HG03039 (cell line): ENCODE measurements at regions not wholly inside any gene's neighbourhood (a gene's known extent, or its start where the extent isn't known, plus 50 kb on each side); places are given as distances from the start of the nearest gene placed in this dataset.

Experiments used
- ATAC-seq: cut with Tn5 transposase; IDR thresholded peaks from one replicate; pipeline ENCODE4 v1.9.1; 2021; ENCODE audit warnings: mild to moderate bottlenecking, moderate library complexity; ENCODE audit not compliant: unreplicated experiment

DNA sequence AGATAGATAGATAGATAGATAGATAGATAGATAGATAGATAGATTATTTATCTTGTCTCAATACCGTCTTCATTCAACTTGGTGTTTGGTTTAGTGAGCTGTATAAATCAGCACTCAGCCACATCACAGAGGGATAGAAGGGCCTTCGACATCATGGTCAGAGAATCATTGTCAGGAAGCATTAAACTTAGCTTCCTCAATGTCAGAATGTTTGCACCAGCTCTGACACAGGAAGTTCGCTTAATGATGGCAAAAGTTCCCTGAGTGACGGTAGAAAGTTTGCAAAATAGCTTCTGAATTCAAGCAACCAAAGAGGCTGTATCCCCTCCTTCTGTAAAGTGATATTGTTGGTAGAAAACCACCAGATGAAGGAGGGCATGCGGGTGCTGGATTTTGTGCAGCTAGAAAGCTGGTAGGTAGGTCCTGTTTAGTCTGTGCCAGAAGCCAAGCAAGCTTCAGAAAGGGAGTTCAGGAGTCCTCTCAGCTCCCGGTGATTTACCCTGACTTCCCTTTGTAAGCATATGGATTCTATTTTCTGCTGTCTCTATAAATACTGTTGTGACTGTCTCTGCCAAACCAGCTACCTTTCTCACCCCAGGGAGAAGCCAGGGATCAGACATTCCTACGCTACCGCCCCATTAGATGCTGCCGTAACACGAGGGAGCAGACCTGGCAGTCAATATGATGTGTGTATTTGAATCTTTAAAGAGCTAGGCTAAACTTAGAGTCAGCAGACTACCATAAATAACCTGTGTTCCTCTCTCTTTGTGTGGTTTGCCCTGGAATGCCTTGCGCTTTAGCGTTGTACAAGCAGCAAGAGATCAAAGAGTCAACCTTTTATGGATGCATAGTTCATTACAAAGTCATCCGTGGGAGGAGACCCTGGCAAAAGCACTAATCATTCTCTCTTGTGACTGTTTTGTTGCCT, 200.5 kb upstream of the KIAA1217 start:
- no peak for ATAC-seq

DNA sequence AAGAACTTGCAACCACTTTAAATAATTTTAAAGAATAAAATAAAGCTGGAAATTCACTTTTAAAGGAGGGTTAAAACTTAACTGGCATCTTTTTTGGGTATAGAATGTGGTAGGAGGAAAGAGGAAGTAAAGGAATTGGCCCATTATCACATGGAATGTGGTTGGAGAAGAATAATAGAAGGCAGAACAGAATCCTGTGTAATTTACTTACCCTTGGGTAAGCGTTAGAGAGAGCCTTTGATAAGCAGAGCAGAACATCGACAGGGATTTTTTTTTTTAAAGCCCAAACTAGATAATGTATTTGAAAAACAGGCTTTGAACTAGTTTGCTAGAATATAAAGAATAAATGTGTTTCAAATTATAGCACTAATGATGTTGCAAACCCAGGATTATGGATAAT, 199.8 kb upstream of the KIAA1217 start:
- no peak for ATAC-seq

DNA sequence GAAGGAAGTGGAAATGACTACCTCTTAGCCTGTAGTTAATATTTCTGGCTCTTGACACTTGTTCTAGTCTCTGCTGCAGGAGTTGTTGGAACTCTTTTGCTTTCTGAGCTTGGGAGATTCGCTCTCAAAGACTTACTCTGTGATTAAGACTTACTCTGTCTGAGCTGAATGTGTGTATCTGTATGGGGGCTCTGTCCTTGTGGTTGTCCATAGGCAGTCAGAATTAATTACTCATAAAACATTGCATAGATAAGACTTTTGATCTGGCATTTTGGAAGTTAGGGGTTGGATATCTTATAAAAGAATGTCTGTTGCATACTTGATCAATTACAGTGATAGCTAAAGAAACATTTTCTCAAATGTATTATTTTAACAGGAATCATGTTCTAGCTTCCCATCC, 199.2 kb upstream of the KIAA1217 start:
- ATAC-seq: no peak

DNA sequence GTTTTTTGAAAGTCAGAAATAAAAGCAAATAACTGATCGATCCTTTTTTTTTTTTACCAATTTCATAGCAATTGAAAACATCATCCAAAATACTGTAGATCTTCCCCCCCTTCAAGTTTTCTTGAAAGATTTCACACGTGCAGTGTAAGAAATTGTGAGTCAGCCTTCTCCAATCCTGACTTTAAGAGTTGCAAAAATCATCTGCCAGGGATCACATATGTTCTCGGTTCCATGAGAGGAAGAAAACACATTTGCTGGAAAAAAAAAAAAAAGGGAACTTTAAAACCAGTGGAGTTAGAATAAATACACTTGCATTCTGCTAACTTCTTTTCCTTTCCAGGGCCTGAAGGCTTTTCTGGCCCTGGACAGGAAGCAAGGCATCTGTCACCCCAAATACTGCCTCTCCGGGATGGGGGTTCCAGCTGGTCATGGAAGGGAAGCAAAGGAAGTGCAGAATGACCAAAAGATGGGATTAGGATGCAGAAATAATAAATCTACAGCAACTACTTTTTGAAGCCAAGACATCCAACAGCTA, 198.4 kb upstream of the KIAA1217 start:
- no peak for ATAC-seq

DNA sequence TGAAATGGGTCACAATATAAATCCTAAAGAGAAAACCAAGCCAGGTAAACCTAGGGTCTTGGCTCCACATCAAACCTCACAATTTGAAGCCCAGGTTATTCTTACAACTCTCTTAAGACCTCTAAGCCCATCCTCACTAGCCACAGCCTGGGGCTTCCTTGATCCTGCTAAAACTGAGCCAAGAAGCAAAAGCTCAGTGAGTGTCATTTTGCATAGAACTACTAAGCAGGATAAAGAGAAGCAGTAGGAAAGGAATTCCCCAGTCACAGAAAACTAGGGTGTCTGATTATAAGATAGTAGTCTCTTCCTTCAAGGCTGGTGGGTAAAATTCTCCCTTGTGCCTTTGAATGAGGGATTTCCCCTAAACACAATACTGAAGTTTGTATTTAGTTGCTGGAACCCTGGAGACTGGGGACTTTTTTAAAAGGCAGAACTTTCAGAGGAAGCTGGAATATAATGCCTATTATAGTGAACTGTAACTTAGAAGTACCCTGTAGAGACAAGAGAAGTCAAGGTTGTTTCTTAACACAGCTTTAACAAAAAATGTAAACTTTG, 196.6 kb upstream of the KIAA1217 start:
- no peak for ATAC-seq

DNA sequence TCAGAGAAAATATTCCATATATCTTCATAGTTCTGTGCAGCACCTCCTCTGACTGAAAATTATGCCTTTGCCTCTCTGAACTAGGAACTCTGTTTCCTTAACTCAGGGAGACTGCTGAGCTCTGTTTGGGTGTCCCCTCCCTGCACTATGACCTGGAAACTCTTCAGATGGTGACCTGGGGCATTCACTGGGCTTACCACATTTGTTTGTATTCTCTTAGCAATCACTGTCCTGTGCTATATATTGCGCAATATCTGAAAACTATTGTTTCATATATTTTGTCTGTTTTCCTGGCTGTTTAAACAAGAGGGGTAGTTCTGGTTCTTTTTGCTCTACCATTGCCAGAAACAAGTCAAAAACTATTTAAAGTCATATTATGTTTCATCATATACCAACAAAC, 181.8 kb upstream of the KIAA1217 start:
- ATAC-seq: no peak

DNA sequence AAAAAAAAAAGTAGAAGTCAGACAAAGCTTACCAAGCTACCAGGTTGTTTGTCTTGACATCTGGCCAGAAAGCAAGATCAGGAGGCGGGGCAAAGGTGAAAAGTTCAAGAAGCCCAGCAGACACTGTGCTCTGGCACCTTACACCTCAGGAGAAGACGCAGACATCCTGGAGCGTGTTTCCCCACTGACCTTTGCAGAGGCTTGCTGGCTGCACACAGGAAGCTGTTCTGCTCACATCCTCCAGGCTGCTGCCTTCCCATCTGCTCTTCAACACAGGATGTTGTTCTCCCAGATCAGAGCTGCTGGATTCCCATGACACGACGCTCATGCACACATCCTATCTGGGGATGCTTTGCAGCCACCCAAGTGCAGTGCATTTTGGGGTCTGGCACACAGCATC, 174.4 kb upstream of the KIAA1217 start:
- no peak for ATAC-seq

DNA sequence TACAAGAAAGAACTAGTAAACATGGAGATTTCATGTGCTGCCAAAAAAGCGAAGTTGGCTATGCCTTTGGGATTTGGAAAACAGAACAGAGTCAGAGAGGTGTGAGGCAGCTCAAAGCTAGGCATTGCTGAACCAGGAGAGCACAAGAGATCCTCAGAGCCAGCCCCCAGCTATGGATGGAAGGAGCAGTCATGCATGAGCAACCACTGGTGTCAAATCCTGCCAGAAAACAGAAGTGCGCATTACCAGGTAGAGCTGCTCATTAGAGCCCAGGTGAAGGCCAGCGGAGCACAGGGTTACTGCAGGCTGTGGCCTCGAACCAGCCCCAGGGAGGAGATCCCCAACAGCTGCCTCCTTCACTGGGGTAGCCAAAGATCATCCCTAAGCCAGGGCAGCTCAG, 173.2 kb upstream of the KIAA1217 start:
- ATAC-seq: no peak

DNA sequence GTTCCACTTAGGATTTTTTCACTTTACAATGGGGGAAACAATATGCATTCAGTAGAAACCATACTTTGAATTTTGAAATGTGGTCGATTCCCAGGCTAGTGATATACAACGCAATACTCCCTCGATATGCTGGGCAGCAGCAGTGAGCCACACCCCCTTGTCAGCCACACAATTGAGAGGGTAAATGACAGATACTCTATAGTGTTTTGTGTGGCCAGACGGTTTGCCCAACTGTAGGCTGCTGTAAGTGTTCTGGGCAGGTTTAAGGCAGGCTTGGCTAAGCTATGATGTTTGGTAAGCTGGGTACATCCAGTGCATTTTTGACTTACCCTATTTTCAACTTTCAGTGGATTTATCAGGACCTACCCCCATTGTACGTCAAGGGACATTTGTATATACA, 169.6 kb upstream of the KIAA1217 start:
- ATAC-seq: no peak

DNA sequence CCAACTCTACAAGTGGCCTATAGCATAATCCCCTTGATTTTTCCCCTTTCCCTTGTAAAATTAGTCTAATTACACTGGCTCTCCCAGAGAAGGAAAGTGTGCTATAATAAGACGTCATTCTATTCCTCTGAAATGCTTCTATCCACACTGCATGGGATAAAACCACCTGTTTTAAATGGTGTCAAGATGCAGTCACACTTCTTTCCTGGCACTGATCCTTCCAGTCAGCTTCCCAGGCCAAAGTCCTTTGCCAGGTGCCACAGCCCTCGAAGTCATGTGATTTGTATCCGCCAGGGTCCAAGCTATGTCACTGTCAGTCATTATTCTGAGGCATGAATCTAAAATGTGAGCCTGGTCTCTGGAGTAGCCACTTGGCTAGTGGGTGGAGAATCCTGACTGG, 169.0 kb upstream of the KIAA1217 start:
- no peak for ATAC-seq

DNA sequence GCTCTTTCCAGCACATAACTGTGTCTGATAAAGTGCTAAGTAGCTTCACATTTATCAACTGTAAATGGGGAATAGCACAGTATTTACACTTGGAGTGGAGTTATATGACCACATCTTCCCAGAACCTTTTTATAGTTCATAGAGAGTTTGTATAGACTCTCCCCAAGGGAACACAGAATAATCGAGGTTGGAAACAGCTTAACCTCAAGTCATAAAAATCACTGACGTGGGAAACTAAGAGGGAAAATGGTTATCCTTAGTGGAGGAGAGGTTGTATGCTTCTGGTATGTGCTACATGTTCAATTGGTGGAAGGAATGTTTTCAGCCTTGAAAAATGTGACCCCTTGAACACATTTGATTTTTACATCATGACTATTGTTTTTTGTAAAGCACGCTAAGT, 167.9 kb upstream of the KIAA1217 start:
- ATAC-seq: no peak

DNA sequence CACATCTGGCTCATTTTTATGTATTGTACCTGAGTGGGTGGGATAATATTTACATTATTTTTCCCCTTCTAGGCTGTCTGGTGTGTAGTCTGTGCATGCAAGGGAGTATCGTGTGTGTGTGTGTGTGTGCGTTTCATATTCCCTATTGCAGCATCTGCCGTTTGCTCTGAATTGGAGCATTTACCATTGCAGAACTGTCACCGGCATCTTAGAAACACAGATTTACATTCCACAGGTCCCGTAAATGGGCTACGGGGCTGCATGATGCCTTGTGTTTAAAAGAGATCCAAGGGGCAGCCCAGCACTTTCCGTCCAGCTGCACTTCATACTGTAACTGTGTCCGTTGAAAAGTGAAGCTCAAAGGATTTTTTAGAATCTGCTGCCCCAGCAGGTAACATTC, 167.1 kb upstream of the KIAA1217 start:
- ATAC-seq: no peak

DNA sequence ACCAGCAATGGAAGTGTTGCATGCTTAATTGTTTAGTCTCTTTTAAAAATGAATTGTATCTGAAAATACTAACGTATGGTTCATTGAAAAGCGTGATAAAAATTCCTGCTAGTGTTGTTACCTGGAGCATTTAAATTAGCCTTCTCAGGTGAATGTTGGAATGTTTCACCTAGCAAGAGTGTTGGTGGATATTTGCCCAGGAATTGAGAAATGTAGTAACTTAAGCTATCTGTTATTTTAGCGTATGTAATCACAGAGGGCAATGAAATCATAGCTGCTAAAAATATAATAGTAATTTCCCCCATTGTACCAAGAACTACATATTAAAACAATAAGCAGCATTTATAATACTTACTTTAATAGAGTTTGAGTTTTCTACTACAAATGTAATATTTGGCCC, 166.1 kb upstream of the KIAA1217 start:
- no peak for ATAC-seq

DNA sequence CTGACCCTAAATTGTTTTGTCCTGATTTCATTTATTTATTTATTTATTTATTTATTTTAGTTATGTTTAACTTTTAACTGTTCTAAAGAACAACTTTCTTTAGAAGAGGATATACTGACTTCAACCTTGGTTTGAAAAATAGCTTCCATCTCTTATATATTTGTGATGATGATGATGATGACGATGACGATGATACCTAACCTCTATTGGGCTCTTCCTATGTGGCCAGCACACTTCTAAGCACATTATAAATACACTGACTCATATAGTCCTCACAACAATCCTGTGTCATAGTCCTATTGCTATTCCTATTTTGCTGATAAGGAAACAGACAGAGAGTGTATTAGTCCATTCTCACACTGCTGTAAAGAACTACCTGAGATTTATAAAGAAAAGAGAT, 162.9 kb upstream of the KIAA1217 start:
- no peak for ATAC-seq

DNA sequence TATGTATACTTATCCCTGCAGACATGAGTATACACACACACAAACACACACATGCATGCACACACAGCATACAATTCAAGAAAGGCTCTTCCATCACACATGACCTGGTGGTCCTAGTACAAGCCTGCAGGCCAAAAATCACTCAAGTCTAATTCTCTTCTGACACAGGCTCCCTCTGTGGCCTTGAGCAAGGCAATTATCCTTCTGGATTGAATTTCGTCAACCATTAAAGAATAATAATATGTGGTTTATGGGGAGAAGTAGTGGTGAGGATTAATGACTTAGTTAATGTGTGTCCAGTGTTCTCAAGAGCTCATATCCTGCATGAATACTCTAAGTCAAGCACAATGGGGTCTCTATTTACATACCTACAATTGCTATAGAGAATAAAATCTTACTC, 161.8 kb upstream of the KIAA1217 start:
- ATAC-seq: no peak

DNA sequence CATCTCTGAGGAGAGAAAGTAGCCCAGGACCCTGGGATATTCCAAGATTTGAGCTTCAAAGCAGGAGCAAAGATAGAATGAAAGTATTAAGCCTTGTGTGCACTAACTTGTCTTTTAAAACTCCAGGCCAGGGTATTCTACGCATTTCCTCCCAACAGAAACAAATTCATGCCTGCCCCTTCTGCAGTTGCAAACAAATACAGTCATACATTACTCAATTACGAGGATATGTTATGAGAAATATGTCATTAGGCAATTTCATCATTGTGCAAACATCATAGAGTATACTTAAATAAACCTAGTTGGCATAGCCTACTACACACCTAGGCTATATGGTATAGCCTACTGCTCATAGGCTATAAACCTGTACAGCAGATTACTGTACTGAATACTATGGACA, 154.5 kb upstream of the KIAA1217 start:
- no peak for ATAC-seq

DNA sequence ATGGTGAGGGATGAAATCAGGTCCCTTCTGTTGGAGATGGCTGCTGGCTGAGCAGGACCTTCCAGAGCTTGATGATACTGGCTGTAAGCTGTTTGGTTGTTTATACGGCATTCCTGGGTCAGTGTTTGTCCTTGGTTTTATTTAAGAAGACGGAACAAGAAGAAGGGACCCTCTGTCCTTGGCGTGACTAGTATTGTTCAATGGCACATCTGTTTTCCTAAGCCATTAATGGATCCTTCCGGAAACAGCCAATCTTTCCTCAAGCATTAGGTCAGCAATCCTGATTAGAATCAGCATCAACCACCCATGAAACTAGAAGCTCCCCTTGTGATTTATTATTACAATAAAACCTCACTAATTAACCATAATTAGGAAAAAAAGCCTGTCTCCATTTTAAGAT, 128.7 kb upstream of the KIAA1217 start:
- no peak for ATAC-seq

DNA sequence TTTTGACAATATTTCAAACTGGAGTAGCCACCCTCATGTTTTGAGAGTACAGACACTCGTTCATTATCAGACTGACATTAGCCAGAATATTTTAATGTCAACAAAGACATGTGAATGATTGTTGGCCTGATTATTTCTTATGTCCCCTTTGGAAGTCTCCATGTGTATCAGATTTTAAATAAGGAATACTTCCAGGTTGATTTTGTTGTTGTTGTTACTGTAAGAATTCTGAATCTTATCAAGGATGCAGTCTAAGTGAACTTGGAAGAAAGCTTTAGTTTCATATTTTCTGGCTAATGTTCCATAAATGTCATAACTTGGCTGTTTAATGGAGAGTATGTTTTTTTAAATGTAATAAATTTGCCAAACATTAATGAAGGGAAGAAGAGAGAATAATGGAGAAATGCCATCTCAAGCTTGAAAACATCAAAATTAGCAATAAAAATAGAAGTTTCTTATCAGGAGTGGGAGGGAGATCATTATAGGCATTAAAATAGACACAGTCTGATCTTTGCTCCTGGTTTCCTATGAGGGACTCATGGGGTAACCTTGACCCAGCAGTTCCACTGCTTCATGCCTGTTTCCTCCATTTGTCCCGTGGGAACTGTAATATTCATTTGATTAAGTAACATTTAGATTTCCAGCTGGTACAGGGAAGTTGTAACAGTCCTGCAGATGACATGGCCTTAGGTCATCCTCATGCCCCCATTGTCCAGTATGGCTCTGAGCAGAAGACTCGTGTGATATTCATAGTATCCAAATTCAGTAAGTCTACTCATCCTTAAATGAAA, 122.4 kb upstream of the KIAA1217 start:
- no peak for ATAC-seq

DNA sequence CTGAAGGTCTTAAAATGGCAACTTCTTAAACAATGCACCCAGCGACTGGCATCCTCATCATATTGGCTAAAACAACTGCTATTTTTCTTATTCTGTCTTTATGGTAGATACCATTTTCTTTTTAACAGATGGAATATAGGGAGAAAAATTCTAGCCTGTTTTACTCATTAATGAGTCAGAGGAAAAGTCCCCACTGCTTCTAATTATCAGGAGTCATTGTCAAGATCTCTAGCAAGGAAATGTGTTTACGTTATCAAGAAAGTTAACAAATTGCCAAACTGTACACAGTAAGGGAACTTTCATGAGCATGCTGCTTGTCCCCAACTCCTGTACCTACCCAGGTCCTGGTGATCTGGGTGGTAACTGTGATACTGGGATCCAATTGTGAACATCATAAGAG, 117.7 kb upstream of the KIAA1217 start:
- no peak for ATAC-seq

DNA sequence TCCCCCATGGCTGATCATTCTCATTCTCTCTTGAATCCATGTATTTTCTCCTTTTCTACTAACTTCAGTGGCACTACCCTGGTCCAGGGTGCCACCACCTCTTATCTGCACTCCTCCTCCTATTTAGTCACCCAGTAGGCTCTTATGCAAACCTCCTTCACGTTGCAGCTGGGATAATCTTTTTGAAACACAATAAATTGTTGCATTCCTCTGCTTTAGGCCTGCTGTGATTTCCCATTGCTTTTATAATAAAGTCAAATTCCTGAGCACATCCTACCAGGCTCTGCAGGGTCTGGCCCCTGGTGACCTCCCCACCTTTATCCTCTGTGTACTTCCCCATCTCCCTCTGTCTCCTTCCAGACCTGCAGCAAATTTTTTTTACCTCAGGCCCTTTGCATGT, 112.7 kb upstream of the KIAA1217 start:
- ATAC-seq: no peak

DNA sequence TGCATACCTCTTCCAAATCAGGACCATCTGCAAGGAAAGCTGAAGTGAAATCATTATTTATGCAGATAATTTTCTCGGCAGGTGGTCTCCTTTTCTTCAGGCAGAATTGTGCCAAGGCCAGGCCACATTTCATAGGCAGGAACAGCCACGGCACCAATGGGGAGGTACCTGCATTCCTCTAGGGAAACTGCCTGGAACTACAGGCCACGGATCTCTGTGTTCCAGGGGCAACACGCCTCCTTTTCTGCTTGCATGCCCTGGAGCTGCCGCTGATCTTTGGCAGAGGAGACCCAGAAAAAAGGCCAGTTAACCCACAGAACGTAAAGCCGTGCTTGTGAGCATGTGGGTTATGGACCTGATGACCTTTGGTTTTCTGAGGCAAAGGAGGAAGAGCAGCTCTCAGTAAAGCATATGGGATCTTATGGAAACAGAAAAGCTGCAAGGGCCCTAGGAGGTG, 111.2 kb upstream of the KIAA1217 start:
- ATAC-seq: no peak

DNA sequence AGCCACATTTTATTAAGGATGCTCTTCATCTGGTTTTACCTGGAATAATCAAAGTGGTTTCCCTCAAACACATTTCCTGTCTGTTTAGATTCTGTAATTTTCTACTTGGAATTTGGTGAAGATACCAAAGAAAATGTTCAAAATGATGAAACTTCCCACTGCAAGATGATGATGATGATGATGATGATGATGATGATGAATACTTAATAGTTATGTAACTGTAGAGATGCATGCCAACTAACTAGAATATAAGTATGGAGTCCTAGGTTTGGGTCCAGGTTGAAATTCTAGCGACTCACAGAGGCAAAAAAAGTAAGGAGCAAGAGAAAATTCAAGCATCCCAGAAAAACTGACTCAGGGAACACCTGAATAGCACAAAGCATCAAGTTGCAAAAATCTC, 104.0 kb upstream of the KIAA1217 start:
- no peak for ATAC-seq
